GM12878 (cell line): ENCODE measurements at regions not wholly inside any gene's neighbourhood (a gene's known extent, or its start where the extent isn't known, plus 50 kb on each side); places are given as distances from the start of the nearest gene placed in this dataset.

Experiments used
- ATAC-seq: fragments of 200-7000 bp; cut with Tn5 transposase; 3 replicates; pipeline ENCODE4 v1.9.1; 2020; ENCODE audit warnings: mild to moderate bottlenecking, moderate library complexity
- BruUV-seq: library from RNA; stranded (reverse); fragments of 400-500 nt; replicated peaks from 2 replicates; lab custom pipeline; 2021; lab: Mats Ljungman, UMichigan
- CTCF ChIA-PET: fragments of 300-600 bp; sonication (Branson Sonifier 250); formaldehyde crosslinking; extraction: SDS; loops from one replicate; lab custom pipeline; 2021; ENCODE audit warnings: inconsistent platforms; lab: Yijun Ruan, JAX
- POLR2A ChIA-PET: fragments of 350-600 bp; formaldehyde crosslinking; extraction: SDS; loops from one replicate; lab custom pipeline; 2021; ENCODE audit warnings: inconsistent platforms; lab: Charles Lee
- RAD21 ChIA-PET: fragments of 300-600 bp; sonication (Branson Sonifier 250); formaldehyde crosslinking; loops from one replicate; lab custom pipeline; 2023; ENCODE audit warnings: antibody characterized with exemption; ENCODE audit not compliant: unreplicated experiment; lab: Charles Lee
- SMC1A ChIA-PET: fragments of 300-600 bp; sonication (Branson Sonifier 250); formaldehyde crosslinking; loops from one replicate; lab custom pipeline; 2023; ENCODE audit not compliant: unreplicated experiment, uncharacterized antibody; lab: Charles Lee
- DNase-seq: peaks from one replicate; pipeline ENCODE4 v3.0.0-alpha.2; 2011; ENCODE audit warnings: low read depth, low spot score
- FAIRE-seq: peaks from 3 replicates; lab custom pipeline; 2011; peaks lifted over from hg19 to GRCh38; lab: Jason Lieb, UNC
- H2AFZ ChIP-seq: 2 replicates; pipeline ENCODE4 v1.6.0; 2011; ENCODE audit warnings: low read depth, low read length, control low read depth; ENCODE audit not compliant: control insufficient read depth
- H3K27ac ChIP-seq: 2 replicates; pipeline ENCODE4 v1.5.1; 2011; ENCODE audit warnings: control low read depth; ENCODE audit not compliant: control insufficient read depth, insufficient read depth
- H3K27me3 ChIP-seq, 2 experiments: replicated peaks in 1 of 2; 2 replicates each; pipeline versions ENCODE4 v1.6.0 to v1.6.1; 2011; ENCODE audit warnings: low read length in 1 of 2; ENCODE audit not compliant: control insufficient read depth in 2 of 2, insufficient read depth in 2 of 2
- H3K36me3 ChIP-seq, 2 experiments: 2 replicates each; pipeline ENCODE4 v1.5.1; 2011; ENCODE audit warnings: low read length in 1 of 2; ENCODE audit not compliant: control insufficient read depth in 2 of 2, insufficient read depth in 2 of 2
- H3K4me1 ChIP-seq: 2 replicates; pipeline ENCODE4 v1.6.1; 2011; ENCODE audit warnings: mild to moderate bottlenecking, low read length, moderate library complexity, mixed read lengths; ENCODE audit not compliant: control insufficient read depth, insufficient read depth
- H3K4me2 ChIP-seq: 2 replicates; pipeline ENCODE4 v1.6.0; 2011; ENCODE audit warnings: control low read depth; ENCODE audit not compliant: control insufficient read depth, insufficient read depth
- H3K4me3 ChIP-seq: fragments of 200-600 bp; sonication (generic); 2 replicates; pipeline ENCODE4 v1.5.1; 2016
- H3K79me2 ChIP-seq: 2 replicates; pipeline ENCODE4 v1.6.0; 2011; ENCODE audit warnings: low read length; ENCODE audit not compliant: control insufficient read depth, insufficient read depth
- H3K9ac ChIP-seq: 2 replicates; pipeline ENCODE4 v1.8.0; 2011; ENCODE audit warnings: low read length, control low read depth, mixed read lengths; ENCODE audit not compliant: control insufficient read depth, insufficient read depth
- H3K9me3 ChIP-seq: replicated peaks from 3 replicates; pipeline ENCODE4 v1.5.1; 2011; ENCODE audit warnings: mild to moderate bottlenecking, low read length; ENCODE audit not compliant: control insufficient read depth, insufficient read depth
- H4K20me1 ChIP-seq: 2 replicates; pipeline ENCODE4 v1.6.0; 2011; ENCODE audit not compliant: control insufficient read depth, insufficient read depth
- ATF7 ChIP-seq: fragments of 450-650 bp; IDR thresholded peaks from 2 replicates; pipeline ENCODE4 v1.6.1; 2016; ENCODE audit warnings: low read depth, mild to moderate bottlenecking
- CBX5 ChIP-seq: sonication (generic); IDR thresholded peaks from 2 replicates; pipeline ENCODE4 v1.6.1; 2016; ENCODE audit warnings: low read depth, moderate library complexity, mild to moderate bottlenecking, inconsistent platforms
- EED ChIP-seq: sonication (generic); IDR thresholded peaks from 2 replicates; pipeline ENCODE4 v1.6.1; 2016; ENCODE audit warnings: antibody characterized with exemption, low read depth
- GATAD2B ChIP-seq: fragments of 450-650 bp; conservative IDR thresholded peaks from 2 replicates; pipeline ENCODE4 v1.6.1; 2017; ENCODE audit warnings: low read depth, mild to moderate bottlenecking, moderate library complexity
- HDGF ChIP-seq: fragments of 450-650 bp; IDR thresholded peaks from 2 replicates; pipeline ENCODE4 v1.6.1; 2016; ENCODE audit warnings: antibody characterized with exemption
- RAD51 ChIP-seq: fragments of 450-650 bp; IDR thresholded peaks from 2 replicates; pipeline ENCODE4 v1.6.1; 2016; ENCODE audit warnings: moderate library complexity, mild to moderate bottlenecking, inconsistent platforms
- RBBP5 ChIP-seq: fragments of 200-600 bp; sonication (generic); conservative IDR thresholded peaks from 2 replicates; pipeline ENCODE4 v1.6.1; 2016
- RFX5 ChIP-seq: IDR thresholded peaks from 2 replicates; pipeline ENCODE4 v1.6.1; 2011; ENCODE audit warnings: low read depth, low read length, improper control_type of control experiment
- ZBED1 ChIP-seq: IDR thresholded peaks from 2 replicates; pipeline ENCODE4 v1.6.1; 2016; ENCODE audit warnings: borderline replicate concordance
- ZNF24 ChIP-seq: fragments of 450-650 bp; IDR thresholded peaks from 2 replicates; pipeline ENCODE4 v1.6.1; 2017; ENCODE audit warnings: antibody characterized with exemption, mild to moderate bottlenecking
- ZNF384 ChIP-seq: IDR thresholded peaks from 2 replicates; pipeline ENCODE4 v1.6.1; 2012; ENCODE audit warnings: low read depth, mild to moderate bottlenecking, low read length, improper control_type of control experiment, borderline replicate concordance
- WGBS: methylation state at CpG from one replicate; pipeline ENCODE4 v1.1.6; 2016; ENCODE audit warnings: low lambda C conversion rate; ENCODE audit not compliant: insufficient replicate concordance, insufficient coverage; ENCODE audit errors: missing lambda C conversion rate; 5-methylcytosine and 5-hydroxymethylcytosine counted together
- in situ Hi-C: fragments of 300-500 bp; cut with MboI; formaldehyde crosslinking; loops from 9 replicates; pipeline ENCODE4 v1.14.3; 2018; ENCODE audit warnings: mixed read lengths
- intact Hi-C: fragments of 100-400 bp; cut with micrococcal nuclease; formaldehyde crosslinking; loops from one replicate; pipeline ENCODE4 v1.14.2; 2022; ENCODE audit not compliant: unreplicated experiment

- ChIA-PET POLR2A (interaction anchor here (0.7 kb wide), 2 partner anchors 243 to 413 kb away, joined by 3 read pairs; no protein-coding TSS in a partner anchor), SMC1A (interaction anchor here (1.0 kb wide), 1 partner anchor 10 kb away, joined by 4 read pairs; no protein-coding TSS in a partner anchor), CTCF (interaction anchor here (0.8 kb wide), 1 partner anchor 9 kb away, joined by 3 read pairs; no protein-coding TSS in a partner anchor), RAD21 (interaction anchor here (1.1 kb wide), 1 partner anchor 50 kb away, joined by 3 read pairs; no protein-coding TSS in a partner anchor)
- H2AFZ ChIP-seq, result no peak overlapping the region
- no peak for FAIRE-seq
- in situ Hi-C loops, result no loop called here
- no peak overlapping the region for H3K4me3 ChIP-seq
- no peaks in the 10 kb centered on the region for H3K36me3 ChIP-seq
- intact Hi-C loops, result no loop called here
- no peak; the same call in 2 of the 3 replicates for ATAC-seq
- H3K9ac ChIP-seq, result no peak overlapping the region
- TF ChIP-seq GATAD2B (no peak), EED (no peak), CBX5 (no peak), ZBED1 (no peak), RBBP5 (no peak), RAD51 (no peak), ZNF24 (no peak), RFX5 (no peak), ATF7 (0 out of 2 replicates have a peak, but pooled peaks have one; percentile 15), HDGF (no peak), ZNF384 (peak; percentile 79; the same call in 1 of the 2 replicates)
- WGBS, result 0% methylated on average over 5 of the region's 6 CpGs
- H3K27ac ChIP-seq, result no peak overlapping the region
- BruUV-seq, result no TSS peak
- no peaks in the 10 kb centered on the region for H4K20me1 ChIP-seq
- H3K79me2 ChIP-seq, result no peaks in the 10 kb centered on the region
- no peak overlapping the region for H3K4me2 ChIP-seq
- H3K4me1 ChIP-seq, result no peaks in the 10 kb centered on the region
- H3K9me3 ChIP-seq, result no peaks in the 10 kb centered on the region
- no peak for DNase-seq
- peaks cover 2 to 6% of the 10 kb centered on the region in 2 experiments for H3K27me3 ChIP-seq
Measured at GRCh38 chr15:96412045-96412905, 81.8 kb downstream of the NR2F2 start.
